HL-60 (cell line): ENCODE measurements at regions not wholly inside any gene's neighbourhood (a gene's known extent, or its start where the extent isn't known, plus 50 kb on each side); places are given as distances from the start of the nearest gene placed in this dataset.

Source experiments
- DNase-seq, 2 experiments: peaks; one replicate each; pipeline ENCODE4 v3.0.0-alpha.2; 2010 to 2020; ENCODE audit warnings: low read depth in 1 of 2, low spot score in 1 of 2
- H3K27ac ChIP-seq: fragments of 250-450 bp; sonication (Bioruptor Pico); replicated peaks from 2 replicates; pipeline ENCODE4 v1.5.1; 2020; ENCODE audit warnings: mild to moderate bottlenecking, moderate library complexity
- H3K27me3 ChIP-seq: fragments of 250-450 bp; sonication (Bioruptor Pico); 2 replicates; pipeline ENCODE4 v1.5.1; 2021; ENCODE audit warnings: mild to moderate bottlenecking, moderate library complexity; ENCODE audit not compliant: insufficient read depth, poor library complexity, severe bottlenecking
- H3K4me3 ChIP-seq: replicated peaks from 2 replicates; pipeline ENCODE4 v1.5.1; 2011; ENCODE audit warnings: mild to moderate bottlenecking, control low read depth, low read length; ENCODE audit not compliant: insufficient read depth
- CTCF ChIP-seq: IDR thresholded peaks from one replicate; pipeline ENCODE4 v1.5.1; 2011; ENCODE audit warnings: low read length, control low read depth, inconsistent platforms; ENCODE audit not compliant: insufficient read depth
- GABPA ChIP-seq: IDR thresholded peaks from 2 replicates; pipeline ENCODE4 v1.6.1; 2012; ENCODE audit warnings: low read depth
- POLR2AphosphoS5 ChIP-seq: IDR thresholded peaks from 2 replicates; pipeline ENCODE4 v1.6.1; 2012; ENCODE audit warnings: low read depth
- REST ChIP-seq: IDR thresholded peaks from 2 replicates; pipeline ENCODE4 v1.6.1; 2012; ENCODE audit warnings: low read depth; ENCODE audit not compliant: insufficient replicate concordance
- SPI1 ChIP-seq: IDR thresholded peaks from 2 replicates; pipeline ENCODE4 v1.6.1; 2012; ENCODE audit warnings: low read depth, mild to moderate bottlenecking, borderline replicate concordance

- no peaks in the 10 kb centered on the region for H3K27me3 ChIP-seq
- no peak for TF ChIP-seq GABPA
- peak; percentile 62 for TF ChIP-seq REST
- H3K27ac ChIP-seq: no peak overlapping the region
- DNase-seq: no peak
- H3K4me3 ChIP-seq: no peak overlapping the region
These were observed 339.2 kb downstream of the PIK3R1 start for GRCh38 chr5:68554571-68555279.

GRCh38 chr5:68555907-68556681 is 340.5 kb downstream of the PIK3R1 start:
- no peak overlapping the region for H3K4me3 ChIP-seq
- no peak for DNase-seq
- TF ChIP-seq GABPA: no peak
- no peaks in the 10 kb centered on the region for H3K27me3 ChIP-seq
- H3K27ac ChIP-seq: no peak overlapping the region

- H3K4me3 ChIP-seq: no peak overlapping the region
- no peak overlapping the region for H3K27ac ChIP-seq
- no peak for DNase-seq
- no peak for TF ChIP-seq SPI1
- no peak for TF ChIP-seq GABPA
- no peak for TF ChIP-seq POLR2AphosphoS5
- no peak for TF ChIP-seq REST
- no peaks in the 10 kb centered on the region for H3K27me3 ChIP-seq
These were observed 341.8 kb downstream of the PIK3R1 start for GRCh38 chr5:68557162-68557936.

GRCh38 chr5:68562308-68562707 is 346.8 kb downstream of the PIK3R1 start:
- Histone ChIP-seq H3K27ac (no peak overlapping the region), H3K4me3 (no peak overlapping the region), H3K27me3 (no peaks in the 10 kb centered on the region)
- TF ChIP-seq GABPA (no peak), SPI1 (no peak)
- DNase-seq: no peak

GRCh38 chr5:68565427-68565826 is 349.9 kb downstream of the PIK3R1 start:
- Histone ChIP-seq H3K4me3 (no peak overlapping the region), H3K27ac (no peak overlapping the region), H3K27me3 (no peaks in the 10 kb centered on the region)
- TF ChIP-seq GABPA (no peak), CTCF (no peak), POLR2AphosphoS5 (no peak), SPI1 (no peak), REST (no peak)
- DNase-seq: no peak
